ENCODE measurements at regions not wholly inside any gene's neighbourhood (a gene's known extent, or its start where the extent isn't known, plus 50 kb on each side); places are given as distances from the start of the nearest gene placed in this dataset.

- no peak overlapping the region for H3K4me2 ChIP-seq (ENCODE audit: low read depth, low read length)
- H3K9ac ChIP-seq (ENCODE audit: low read length), result no peak overlapping the region
- H3K27ac ChIP-seq (ENCODE audit: low read length), result no peak overlapping the region
- no peaks in the 10 kb centered on the region for H3K9me3 ChIP-seq (replicated peaks; ENCODE audit: insufficient read depth, low read length)
- H3K79me2 ChIP-seq (ENCODE audit: low read length), result no peaks in the 10 kb centered on the region
- TF ChIP-seq EZH2 (optimal IDR thresholded peaks at IDR 0.05; ENCODE audit: low read depth, low read length), result no peak
- TF ChIP-seq EZH2phosphoT487 (IDR thresholded peaks at IDR 0.05; ENCODE audit: low read length), result no peak
- TF ChIP-seq, protein P1, sequence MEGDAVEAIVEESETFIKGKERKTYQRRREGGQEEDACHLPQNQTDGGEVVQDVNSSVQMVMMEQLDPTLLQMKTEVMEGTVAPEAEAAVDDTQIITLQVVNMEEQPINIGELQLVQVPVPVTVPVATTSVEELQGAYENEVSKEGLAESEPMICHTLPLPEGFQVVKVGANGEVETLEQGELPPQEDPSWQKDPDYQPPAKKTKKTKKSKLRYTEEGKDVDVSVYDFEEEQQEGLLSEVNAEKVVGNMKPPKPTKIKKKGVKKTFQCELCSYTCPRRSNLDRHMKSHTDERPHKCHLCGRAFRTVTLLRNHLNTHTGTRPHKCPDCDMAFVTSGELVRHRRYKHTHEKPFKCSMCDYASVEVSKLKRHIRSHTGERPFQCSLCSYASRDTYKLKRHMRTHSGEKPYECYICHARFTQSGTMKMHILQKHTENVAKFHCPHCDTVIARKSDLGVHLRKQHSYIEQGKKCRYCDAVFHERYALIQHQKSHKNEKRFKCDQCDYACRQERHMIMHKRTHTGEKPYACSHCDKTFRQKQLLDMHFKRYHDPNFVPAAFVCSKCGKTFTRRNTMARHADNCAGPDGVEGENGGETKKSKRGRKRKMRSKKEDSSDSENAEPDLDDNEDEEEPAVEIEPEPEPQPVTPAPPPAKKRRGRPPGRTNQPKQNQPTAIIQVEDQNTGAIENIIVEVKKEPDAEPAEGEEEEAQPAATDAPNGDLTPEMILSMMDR (IDR thresholded peaks at IDR 0.05; ENCODE audit: low read length), result no peak
- H3K4me3 ChIP-seq (ENCODE audit: low read length), result no peak overlapping the region
- no peaks in the 10 kb centered on the region for H3K36me3 ChIP-seq (replicated peaks; ENCODE audit: insufficient read depth, low read length)
- H2AFZ ChIP-seq (ENCODE audit: low read length), result no peak overlapping the region
- no peaks in the 10 kb centered on the region for H3K4me1 ChIP-seq (ENCODE audit: low read length)
- H3F3A ChIP-seq (ENCODE audit: insufficient read depth, low read length), result no peaks in the 10 kb centered on the region
- no peaks in the 10 kb centered on the region for H4K20me1 ChIP-seq (ENCODE audit: insufficient read depth, low read length)
- DNase-seq, result no peak
- no peaks in the 10 kb centered on the region for H3K27me3 ChIP-seq (replicated peaks; ENCODE audit: insufficient read depth, low read length)
- no peaks in the 10 kb centered on the region for H3K9me2 ChIP-seq (replicated peaks; ENCODE audit: insufficient read depth, low read length)
These were observed 475.3 kb upstream of the AUTS2 start for GRCh38 chr7:69122953-69123352.

- Histone ChIP-seq H3K79me2 (ENCODE audit: low read length) (no peaks in the 10 kb centered on the region), H3F3A (ENCODE audit: insufficient read depth, low read length) (no peaks in the 10 kb centered on the region), H2AFZ (ENCODE audit: low read length) (no peak overlapping the region), H3K9me3 (replicated peaks; ENCODE audit: insufficient read depth, low read length) (no peaks in the 10 kb centered on the region), H3K36me3 (replicated peaks; ENCODE audit: insufficient read depth, low read length) (no peaks in the 10 kb centered on the region), H4K20me1 (ENCODE audit: insufficient read depth, low read length) (no peaks in the 10 kb centered on the region), H3K4me2 (ENCODE audit: low read depth, low read length) (no peak overlapping the region), H3K4me1 (ENCODE audit: low read length) (no peaks in the 10 kb centered on the region), H3K4me3 (ENCODE audit: low read length) (no peak overlapping the region), H3K27ac (ENCODE audit: low read length) (no peak overlapping the region), H3K9ac (ENCODE audit: low read length) (no peak overlapping the region), H3K9me2 (replicated peaks; ENCODE audit: insufficient read depth, low read length) (no peaks in the 10 kb centered on the region), H3K27me3 (replicated peaks; ENCODE audit: insufficient read depth, low read length) (no peaks in the 10 kb centered on the region)
- TF ChIP-seq EZH2 (optimal IDR thresholded peaks at IDR 0.05; ENCODE audit: low read depth, low read length) (no peak), EZH2phosphoT487 (IDR thresholded peaks at IDR 0.05; ENCODE audit: low read length) (no peak)
- TF ChIP-seq, protein P1 (IDR thresholded peaks at IDR 0.05; ENCODE audit: low read length), result no peak
- no peak for DNase-seq
These were observed 471.3 kb upstream of the AUTS2 start for GRCh38 chr7:69126896-69127479.

GRCh38 chr7:69129524-69129923 is 468.8 kb upstream of the AUTS2 start:
- H3F3A ChIP-seq (ENCODE audit: insufficient read depth, low read length), result no peaks in the 10 kb centered on the region
- H3K4me1 ChIP-seq (ENCODE audit: low read length), result no peaks in the 10 kb centered on the region

More at GRCh38 chr7:69129524-69129923, 468.8 kb upstream of the AUTS2 start:
- H4K20me1 ChIP-seq (ENCODE audit: insufficient read depth, low read length), result no peaks in the 10 kb centered on the region
- no peaks in the 10 kb centered on the region for H3K79me2 ChIP-seq (ENCODE audit: low read length)
- no peaks in the 10 kb centered on the region for H3K36me3 ChIP-seq (replicated peaks; ENCODE audit: insufficient read depth, low read length)
- no peak overlapping the region for H3K4me3 ChIP-seq (ENCODE audit: low read length)
- H3K9ac ChIP-seq (ENCODE audit: low read length), result no peak overlapping the region
- H3K4me2 ChIP-seq (ENCODE audit: low read depth, low read length), result no peak overlapping the region
- DNase-seq, result no peak
- H3K9me2 ChIP-seq (replicated peaks; ENCODE audit: insufficient read depth, low read length), result no peaks in the 10 kb centered on the region
- no peak for TF ChIP-seq EZH2 (optimal IDR thresholded peaks at IDR 0.05; ENCODE audit: low read depth, low read length)
- no peak for TF ChIP-seq EZH2phosphoT487 (IDR thresholded peaks at IDR 0.05; ENCODE audit: low read length)
- TF ChIP-seq, protein P1 (IDR thresholded peaks at IDR 0.05; ENCODE audit: low read length), result no peak
- no peak overlapping the region for H3K27ac ChIP-seq (ENCODE audit: low read length)
- H3K27me3 ChIP-seq (replicated peaks; ENCODE audit: insufficient read depth, low read length), result no peaks in the 10 kb centered on the region
- H3K9me3 ChIP-seq (replicated peaks; ENCODE audit: insufficient read depth, low read length), result no peaks in the 10 kb centered on the region
- H2AFZ ChIP-seq (ENCODE audit: low read length), result no peak overlapping the region
